Gastroesophageal sphincter (tissue), 3 donors: ENCODE measurements at regions not wholly inside any gene's neighbourhood (a gene's known extent, or its start where the extent isn't known, plus 50 kb on each side); places are given as distances from the start of the nearest gene placed in this dataset.

Source experiments
- CTCF ChIP-seq, 4 experiments: fragments of 200-600 bp in 2 of 4; fragments of 450-650 bp in 2 of 4; sonication (generic) in 1 of 4; IDR thresholded peaks; one replicate each; pipeline ENCODE4 v1.5.1; 2017 to 2019; ENCODE audit warnings: antibody characterized with exemption in 4 of 4, mild to moderate bottlenecking in 2 of 4, moderate library complexity in 2 of 4
- EP300 ChIP-seq: sonication (generic); formaldehyde crosslinking; IDR thresholded peaks from one replicate; pipeline ENCODE4 v1.6.1; 2017; ENCODE audit warnings: antibody characterized with exemption, mild to moderate bottlenecking
- POLR2A ChIP-seq, 2 donors: fragments of 450-650 bp; IDR thresholded peaks; one replicate each; pipeline ENCODE4 v1.6.1; 2017; ENCODE audit warnings: antibody characterized with exemption in 2 of 2, mild to moderate bottlenecking in 2 of 2, moderate library complexity in 1 of 2

- TF ChIP-seq CTCF (IDR thresholded peaks at IDR 0.05) (no peak), POLR2A (IDR thresholded peaks at IDR 0.05) (no peak), EP300 (no peak)
Measured at GRCh38 chr7:81296726-81297125, 377.9 kb upstream of the SEMA3C start.
